ENCODE measurements at regions not wholly inside any gene's neighbourhood (a gene's known extent, or its start where the extent isn't known, plus 50 kb on each side); places are given as distances from the start of the nearest gene placed in this dataset.

DNA sequence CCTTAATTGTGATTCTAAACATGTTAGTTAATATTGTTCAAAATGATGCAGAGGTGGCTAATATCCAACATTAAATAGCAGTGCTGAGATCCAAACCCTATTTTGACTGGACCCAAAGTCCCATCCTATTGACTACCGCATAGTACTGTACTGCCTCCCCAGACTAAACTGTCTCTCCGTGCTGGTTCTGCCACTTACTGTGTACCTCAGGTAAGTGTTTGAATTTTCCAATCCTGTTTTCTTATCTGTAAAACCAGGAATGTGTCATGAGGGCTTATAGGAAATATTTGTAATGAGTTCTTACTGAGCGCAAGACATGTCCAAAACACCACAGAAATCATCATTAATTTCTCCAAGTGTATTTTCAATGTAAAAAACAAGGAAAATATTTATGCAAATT is 209.2 kb upstream of the CD180 start:
- no peak for DNase-seq
- intact Hi-C loops (cut with DNase I), result no loop called here

DNA sequence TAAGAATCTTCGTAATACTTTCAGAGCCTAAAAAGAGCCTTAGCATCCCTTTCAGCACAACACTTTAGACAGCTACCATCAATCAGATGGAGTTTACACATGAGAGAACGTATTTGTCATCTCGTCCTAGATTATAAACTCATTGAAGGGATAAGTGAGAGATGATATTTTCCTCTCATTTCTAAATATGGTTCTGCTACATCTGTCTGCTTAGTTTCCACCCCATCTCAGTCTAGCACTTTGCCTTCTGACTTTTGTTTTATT is 208.4 kb upstream of the CD180 start:
- intact Hi-C loops (cut with DNase I), result no loop called here
- DNase-seq (no peak), ATAC-seq (no peak)

More for the DNA sequence above, 209.2 kb upstream of the CD180 start:
- ATAC-seq, result no peak

DNA sequence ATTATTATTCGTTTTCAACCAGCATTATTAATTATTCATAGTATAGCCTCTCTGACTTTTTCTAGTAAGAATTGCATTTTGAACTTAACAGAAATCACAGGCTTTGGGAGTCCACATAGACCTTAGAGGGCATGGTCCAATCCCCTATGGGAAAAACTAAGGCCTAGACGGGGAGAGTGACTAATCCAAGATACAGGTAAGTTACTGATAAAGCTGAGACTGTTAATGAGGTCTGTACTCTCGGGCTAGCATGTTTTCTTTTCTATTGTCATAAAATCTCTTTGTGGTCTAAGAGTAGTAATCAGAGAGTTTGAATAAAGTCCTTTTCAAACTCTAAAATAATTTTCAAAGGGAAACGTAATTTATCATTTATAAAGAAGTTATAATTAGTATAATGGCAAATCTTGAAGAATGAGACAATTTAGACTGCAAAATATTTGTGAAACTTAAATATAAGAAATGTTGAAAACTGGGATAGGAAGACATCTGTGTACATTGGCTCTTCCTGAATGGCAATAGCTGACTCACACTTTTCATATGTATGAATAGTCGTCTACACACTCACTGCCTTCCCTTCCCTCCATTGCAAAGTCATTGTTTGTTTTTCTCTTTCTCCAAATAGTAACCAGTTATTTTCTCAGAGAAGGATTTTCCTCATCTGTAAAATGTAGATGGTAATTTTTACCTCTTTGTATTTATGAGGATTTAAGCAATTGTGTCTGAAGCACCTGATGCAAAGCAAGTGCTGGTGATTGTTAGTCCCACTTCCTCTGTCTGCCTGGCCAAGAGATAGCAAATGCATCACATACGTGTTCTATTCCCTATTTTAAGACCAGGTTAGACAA is 207.9 kb upstream of the CD180 start:
- DNase-seq (no peak), ATAC-seq (no peak)
- intact Hi-C loops (cut with DNase I), result no loop called here

DNA sequence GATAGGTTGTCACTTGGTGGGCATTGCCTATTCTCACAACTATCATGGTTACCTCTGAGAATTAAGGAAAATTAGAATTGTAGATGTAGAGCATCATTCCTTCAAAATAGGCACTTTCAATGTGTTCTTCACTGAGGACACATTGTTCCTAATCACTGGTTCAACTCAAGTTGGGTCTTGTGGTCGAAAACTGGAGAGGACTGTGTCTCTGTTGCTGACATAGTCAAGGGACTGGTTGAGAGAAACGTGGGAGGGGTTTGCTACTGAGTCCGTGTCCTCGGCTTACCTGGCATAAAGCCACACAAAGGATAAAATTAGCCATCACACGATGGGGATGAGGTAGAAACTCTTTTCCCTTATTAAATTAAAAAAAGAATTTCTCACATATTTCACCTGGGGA is 205.9 kb upstream of the CD180 start:
- ATAC-seq (no peak), DNase-seq (no peak)
- intact Hi-C loops (cut with DNase I), result no loop called here

- ATAC-seq (no peak), DNase-seq (no peak)
- intact Hi-C loops (cut with DNase I), result no loop called here
Measured at GRCh38 chr5:67401172-67401571, 204.6 kb upstream of the CD180 start.

DNA sequence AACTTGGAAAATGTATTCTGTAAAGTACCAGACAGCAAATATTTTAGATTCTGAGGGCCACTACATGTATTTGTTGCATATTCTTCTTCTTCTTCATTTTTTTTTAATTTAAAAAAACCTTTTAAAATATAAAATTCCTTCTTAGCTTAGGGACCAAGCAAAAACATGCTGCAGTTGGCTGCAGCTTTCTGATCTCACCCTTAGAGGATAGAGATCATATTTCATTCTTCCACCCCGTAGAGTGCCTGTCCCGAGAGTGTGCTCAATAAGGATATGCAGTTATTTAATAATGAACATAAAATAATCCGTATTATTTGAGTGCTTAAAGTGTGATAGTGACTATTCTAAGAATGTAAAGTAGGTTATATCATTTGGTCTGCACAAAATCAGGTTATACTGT is 204.2 kb upstream of the CD180 start:
- no peak for DNase-seq
- ATAC-seq, result no peak
- intact Hi-C loops (cut with DNase I), result no loop called here

DNA sequence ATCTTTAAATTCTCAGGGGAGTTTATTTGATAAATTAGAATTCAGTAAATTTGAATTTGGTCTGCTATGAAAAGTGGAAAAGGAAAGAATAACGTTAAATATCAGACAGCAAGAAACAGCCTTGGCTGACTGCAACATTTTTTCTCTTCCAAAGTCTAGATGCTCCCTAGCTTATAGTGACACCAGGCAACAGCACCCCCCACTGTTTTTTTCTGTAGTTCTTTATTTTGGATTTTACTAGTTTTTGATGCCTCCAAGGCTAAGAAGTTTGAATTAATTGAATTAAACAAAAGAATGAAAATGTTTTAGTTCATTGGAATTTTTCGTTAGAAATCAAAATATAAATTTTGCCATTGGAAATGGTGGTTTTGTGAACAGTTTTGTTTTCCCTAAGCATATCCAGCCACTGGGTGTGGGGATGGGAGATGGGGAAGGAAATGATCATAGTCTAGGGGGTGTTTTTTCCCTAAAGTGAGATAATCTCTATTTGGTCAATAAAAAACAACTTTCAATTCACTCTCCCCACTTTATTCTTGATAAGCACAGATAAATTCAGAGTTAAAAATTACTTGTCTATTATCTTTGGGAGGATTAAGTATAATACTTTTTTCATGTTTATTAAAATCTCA is 199.3 kb upstream of the CD180 start:
- intact Hi-C loops (cut with DNase I), result no loop called here
- no peak for ATAC-seq
- no peak for DNase-seq

DNA sequence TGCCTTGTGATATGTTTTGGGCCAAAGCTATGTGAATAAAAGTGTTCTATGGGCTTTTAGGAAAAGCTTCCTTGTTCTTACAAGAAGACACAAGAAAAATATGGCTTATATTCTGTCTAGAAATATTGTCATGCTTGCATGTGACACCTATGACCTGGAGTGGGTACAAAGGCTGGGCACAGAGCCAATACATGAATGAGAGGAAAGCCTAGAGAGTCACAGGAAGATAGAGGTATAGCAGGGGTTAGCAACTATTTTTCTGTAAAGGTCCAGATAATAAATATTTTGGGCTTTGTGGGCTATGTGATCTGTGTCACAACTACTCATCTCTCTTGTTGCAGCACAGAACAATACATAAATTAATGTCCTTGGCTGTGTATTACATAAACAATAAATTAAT is 196.6 kb upstream of the CD180 start:
- intact Hi-C loops (cut with DNase I), result no loop called here
- no peak for DNase-seq
- no peak for ATAC-seq

- ATAC-seq (no peak), DNase-seq (no peak)
- intact Hi-C loops (cut with DNase I), result no loop called here
Measured at GRCh38 chr5:67390935-67391334, 194.3 kb upstream of the CD180 start.

DNA sequence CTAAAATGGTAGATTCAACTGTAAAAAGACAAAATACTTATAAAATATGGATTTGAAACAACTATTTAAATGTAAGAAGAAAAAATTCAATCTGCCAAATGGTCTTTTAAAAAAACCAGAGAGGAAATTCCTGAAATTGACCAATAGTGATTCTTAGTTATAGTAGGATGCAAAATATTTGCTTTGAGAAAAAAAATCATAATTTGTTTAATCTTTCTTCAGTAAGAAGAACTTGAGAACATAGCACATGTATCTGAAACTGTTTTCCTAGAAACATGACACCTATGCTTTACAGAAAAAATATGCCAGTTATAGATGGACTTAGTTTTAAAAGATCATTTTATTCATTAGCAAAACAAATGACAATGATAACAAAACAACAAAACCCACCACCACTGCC is 186.9 kb upstream of the CD180 start:
- ATAC-seq (no peak), DNase-seq (no peak)
- intact Hi-C loops (cut with DNase I), result no loop called here

DNA sequence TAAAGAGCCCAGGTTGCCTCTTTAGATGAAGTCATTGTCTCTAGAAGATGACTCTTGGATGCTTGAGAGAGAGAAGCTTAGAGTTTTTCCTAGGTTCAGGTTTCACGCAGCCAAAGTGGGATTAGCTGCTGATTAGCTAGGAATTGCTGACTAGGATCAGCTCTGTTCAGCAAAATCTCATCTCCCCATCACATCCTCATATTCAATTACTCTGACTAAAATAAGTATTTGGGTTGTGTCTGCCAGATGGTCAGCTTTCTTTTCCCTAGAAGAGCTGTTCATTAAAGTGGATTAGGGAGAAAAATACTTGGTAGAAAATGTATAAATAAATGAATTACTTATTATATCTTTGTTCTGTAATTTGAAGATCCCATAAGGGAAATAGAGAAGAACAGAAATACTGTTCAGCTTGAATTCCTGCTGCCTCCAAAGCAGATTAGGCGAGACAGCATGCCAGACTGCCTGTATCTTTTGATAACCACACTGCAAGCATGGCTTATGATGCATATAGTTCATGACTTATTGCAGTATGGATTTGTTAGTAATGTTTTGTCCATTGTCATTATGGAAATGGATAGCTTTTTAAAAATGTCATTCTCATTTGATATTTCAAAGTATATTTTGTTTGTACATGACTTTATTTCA is 184.8 kb upstream of the CD180 start:
- ATAC-seq, result no peak
- intact Hi-C loops (cut with DNase I), result no loop called here
- no peak for DNase-seq

DNA sequence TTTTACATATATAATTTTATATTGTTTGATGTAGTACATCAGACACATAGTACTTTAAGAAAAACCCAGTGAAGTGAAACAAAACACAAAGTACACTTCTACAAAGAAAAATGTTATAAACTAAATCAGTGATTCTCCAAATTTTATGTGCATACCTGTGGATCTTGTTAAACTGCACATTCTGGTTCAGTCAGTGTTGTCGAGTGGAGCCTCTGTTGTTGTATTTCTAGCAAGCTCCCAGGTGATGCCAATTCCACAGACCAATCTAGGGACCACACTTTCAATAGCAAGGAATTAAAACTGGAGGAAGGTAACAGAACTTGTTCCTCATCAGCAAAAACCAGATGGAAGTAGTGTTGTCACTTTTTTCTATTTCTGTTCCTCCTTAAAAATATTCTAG is 183.8 kb upstream of the CD180 start:
- intact Hi-C loops (cut with DNase I), result no loop called here
- DNase-seq (no peak), ATAC-seq (no peak)

- intact Hi-C loops (cut with DNase I), result no loop called here
- no peak for ATAC-seq
- DNase-seq, result no peak
Measured at GRCh38 chr5:67379753-67380152, 183.2 kb upstream of the CD180 start.

GRCh38 chr5:67378256-67378655 is 181.7 kb upstream of the CD180 start:
- no peak for ATAC-seq
- no peak for DNase-seq
- intact Hi-C loops (cut with DNase I), result no loop called here

DNA sequence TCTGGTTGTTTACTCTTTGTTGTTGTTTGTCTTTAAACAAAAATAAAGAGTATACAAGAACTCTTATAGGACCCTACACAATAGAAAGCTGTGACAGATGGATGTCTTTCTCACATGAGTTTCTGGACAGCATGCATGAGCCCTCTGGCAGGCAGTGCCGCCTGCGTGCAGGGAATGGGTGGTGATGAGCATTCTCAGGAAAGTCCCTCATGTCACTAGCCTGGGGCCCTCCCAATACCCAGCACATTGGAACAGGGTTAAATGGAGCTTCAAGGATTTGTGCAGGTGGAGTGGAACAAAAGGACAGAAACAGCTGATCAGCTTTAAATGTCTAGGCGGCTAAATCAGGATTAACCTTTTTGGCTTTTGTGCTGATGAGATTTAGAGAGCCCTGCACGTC is 181.0 kb upstream of the CD180 start:
- intact Hi-C loops (cut with DNase I), result no loop called here
- ATAC-seq (no peak), DNase-seq (no peak)

DNA sequence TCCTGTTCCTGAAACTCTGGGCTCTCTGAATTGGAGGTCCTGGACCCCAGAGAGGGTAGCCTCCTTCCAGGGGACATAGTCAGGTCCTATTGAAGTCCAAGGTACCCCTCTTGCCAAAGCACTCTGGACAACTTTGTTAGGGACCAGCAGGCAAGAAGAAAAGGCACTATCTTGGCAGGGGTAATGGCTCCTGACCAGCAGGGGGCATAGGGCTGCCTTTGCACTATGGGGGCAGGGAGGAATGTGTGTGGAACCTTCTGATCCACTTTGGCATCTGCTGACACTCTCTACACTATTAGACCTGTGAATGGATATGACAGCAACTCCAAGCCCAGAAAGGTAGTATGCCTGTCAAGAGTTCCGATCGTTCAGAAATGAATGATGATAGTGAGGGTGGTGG is 179.0 kb upstream of the CD180 start:
- intact Hi-C loops (cut with DNase I), result no loop called here
- ATAC-seq, result no peak
- DNase-seq, result no peak

GRCh38 chr5:67374378-67374777 is 177.8 kb upstream of the CD180 start:
- DNase-seq (no peak), ATAC-seq (no peak)
- intact Hi-C loops (cut with DNase I), result no loop called here

DNA sequence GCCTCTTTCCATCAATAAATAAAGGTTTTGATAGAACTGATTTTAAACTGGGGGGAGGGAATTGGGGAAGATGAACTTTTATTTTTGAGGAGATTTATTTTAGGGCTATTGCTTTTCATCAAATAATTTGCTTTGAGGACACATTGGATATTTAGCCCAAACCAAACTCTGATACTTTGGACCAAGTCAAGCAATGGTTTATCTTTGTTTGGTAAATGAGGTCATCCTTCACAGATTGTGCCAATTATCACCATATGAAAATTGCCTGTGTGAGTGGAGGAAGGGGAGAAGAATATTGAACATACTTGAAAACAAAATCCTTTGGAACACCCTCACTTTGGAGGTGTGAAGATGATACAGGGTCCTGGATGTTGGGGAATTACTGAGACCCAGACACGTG is 176.9 kb upstream of the CD180 start:
- ATAC-seq, result no peak
- intact Hi-C loops (cut with DNase I), result no loop called here
- no peak for DNase-seq

DNA sequence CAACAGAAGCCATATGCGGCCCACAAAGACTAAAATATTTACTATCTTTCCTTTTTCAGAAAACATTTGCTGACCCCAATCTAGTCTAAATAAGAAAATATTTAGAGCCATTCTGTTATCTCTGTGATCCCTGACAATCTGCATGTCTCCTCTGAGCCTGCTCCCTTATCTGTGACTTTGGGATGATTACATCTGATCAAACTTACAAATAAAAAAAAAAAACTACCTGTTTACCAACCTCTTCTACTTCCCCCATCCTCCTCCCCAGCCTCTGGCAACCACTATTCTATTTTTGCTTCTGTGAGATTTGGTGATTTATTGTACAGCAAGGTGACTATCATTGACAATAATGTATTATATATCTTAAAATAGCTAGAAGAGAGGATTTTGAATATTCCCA is 176.3 kb upstream of the CD180 start:
- DNase-seq, result no peak
- intact Hi-C loops (cut with DNase I), result no loop called here

GRCh38 chr5:67371924-67372323 is 175.3 kb upstream of the CD180 start:
- no peak for DNase-seq

More for the DNA sequence above, 176.3 kb upstream of the CD180 start:
- ATAC-seq, result no peak

More at GRCh38 chr5:67371924-67372323, 175.3 kb upstream of the CD180 start:
- ATAC-seq, result no peak
- intact Hi-C loops (cut with DNase I), result no loop called here
